Fibroblast of the aortic adventitia (primary cell): ENCODE measurements at regions not wholly inside any gene's neighbourhood (a gene's known extent, or its start where the extent isn't known, plus 50 kb on each side); places are given as distances from the start of the nearest gene placed in this dataset.

Experiments used
- DNase-seq: peaks from one replicate; pipeline ENCODE4 v3.0.0-alpha.2; 2010; ENCODE audit warnings: low read depth
- H3K4me3 ChIP-seq: 2 replicates; pipeline ENCODE4 v1.5.1; 2011; ENCODE audit warnings: low read depth, mild to moderate bottlenecking, control low read depth, low read length, moderate library complexity
- TF ChIP-seq, protein P1 (sequence below): IDR thresholded peaks from 2 replicates; pipeline ENCODE4 v1.5.1; 2011; ENCODE audit warnings: mild to moderate bottlenecking, low read length, control low read depth, inconsistent platforms; ENCODE audit not compliant: insufficient read depth

DNA sequence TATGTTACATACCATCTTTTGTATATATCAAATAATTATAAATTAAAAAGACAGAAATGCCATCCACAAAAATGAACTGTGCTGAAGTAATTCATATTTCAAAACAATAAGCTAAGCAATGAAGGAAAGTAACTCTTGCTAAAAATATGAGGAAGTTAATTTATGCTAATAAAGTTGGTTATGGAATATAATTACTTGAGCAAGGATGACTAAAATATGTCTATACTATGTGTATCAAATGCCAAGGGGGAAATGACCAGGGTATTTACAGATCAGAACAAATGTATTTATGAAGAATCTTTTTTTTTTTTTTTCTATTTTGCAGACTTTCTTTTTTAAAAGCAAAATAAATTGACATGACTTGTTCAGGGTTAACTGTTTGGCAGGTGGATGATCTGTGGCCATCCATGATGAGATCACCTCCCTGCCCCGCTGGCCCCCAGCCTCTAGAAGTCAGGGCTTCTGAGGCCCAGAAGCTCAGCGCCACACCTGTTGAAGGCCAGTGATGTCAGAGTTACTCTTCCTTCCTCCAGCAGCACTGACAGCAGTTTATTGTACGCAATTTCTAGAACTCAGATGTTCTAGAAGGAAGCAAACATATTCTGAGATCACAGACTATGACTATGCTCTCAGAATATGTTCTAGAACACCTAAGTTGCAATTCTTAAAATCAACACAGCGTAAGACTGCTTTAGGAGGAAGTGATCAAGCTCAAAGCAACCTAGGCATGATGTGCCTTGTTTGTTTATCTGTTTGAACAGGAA is 196.1 kb upstream of the KLF14 start:
- no peak overlapping the region for H3K4me3 ChIP-seq
- no peak for DNase-seq
- TF ChIP-seq, protein P1, sequence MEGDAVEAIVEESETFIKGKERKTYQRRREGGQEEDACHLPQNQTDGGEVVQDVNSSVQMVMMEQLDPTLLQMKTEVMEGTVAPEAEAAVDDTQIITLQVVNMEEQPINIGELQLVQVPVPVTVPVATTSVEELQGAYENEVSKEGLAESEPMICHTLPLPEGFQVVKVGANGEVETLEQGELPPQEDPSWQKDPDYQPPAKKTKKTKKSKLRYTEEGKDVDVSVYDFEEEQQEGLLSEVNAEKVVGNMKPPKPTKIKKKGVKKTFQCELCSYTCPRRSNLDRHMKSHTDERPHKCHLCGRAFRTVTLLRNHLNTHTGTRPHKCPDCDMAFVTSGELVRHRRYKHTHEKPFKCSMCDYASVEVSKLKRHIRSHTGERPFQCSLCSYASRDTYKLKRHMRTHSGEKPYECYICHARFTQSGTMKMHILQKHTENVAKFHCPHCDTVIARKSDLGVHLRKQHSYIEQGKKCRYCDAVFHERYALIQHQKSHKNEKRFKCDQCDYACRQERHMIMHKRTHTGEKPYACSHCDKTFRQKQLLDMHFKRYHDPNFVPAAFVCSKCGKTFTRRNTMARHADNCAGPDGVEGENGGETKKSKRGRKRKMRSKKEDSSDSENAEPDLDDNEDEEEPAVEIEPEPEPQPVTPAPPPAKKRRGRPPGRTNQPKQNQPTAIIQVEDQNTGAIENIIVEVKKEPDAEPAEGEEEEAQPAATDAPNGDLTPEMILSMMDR: no peak

DNA sequence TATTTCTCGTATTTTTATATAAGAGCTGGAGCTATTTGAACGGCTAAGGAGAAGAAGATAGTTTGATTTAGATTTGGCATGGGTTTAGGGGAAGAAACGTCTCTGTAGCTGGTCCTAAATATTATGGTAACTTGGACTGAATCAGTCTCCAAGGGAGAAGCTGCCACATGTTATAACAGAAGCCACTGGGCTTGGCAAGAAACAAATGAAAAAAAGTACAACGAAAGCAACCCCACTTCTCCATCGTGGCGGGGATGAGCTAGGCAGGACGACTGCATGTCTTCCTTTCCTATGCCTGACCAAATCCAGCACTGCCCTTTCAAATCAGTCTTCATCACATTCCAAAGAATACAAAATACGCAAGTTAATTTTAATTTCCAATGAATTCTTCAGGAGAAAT is 196.7 kb upstream of the KLF14 start:
- no peak overlapping the region for H3K4me3 ChIP-seq
- no peak for DNase-seq
- TF ChIP-seq, protein P1: no peak

DNA sequence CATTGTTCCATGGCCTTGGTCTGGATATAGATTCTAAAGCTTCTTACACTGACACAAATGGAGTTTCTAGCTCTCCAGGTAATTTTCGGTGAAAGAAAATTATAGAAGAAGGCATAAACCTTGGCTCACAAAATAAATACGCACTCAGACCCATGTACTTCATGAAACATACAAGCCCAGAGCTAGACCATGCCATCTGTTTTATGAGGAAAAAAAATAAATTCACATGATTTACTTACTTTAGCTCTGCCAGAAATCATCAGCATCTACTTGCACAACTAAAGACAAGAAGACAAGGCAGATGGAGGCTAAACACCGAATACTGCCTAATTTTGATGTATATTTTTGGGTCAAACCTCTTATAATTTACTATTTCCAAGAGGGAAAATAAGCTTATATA is 197.4 kb upstream of the KLF14 start:
- H3K4me3 ChIP-seq: no peak overlapping the region
- no peak for DNase-seq
- TF ChIP-seq, protein P1: no peak

DNA sequence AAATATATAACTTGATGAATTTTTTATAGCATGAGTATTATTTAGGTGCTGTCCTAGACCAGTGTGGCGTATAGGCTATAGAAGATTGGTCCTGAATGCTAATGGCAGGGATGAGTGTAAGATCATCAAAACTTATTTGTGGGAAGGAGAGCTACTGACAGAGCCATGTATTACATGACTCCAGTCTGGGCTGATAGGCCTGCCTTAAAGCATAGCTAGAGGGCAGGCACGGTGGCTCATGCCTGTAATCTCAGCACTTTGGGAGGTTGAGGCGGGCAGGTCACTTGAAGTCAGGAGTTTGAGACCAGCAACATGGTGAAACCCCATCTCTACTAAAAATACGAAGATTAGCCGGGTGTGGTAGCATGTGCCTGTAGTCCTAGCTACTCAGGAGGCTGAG is 198.1 kb upstream of the KLF14 start:
- no peak overlapping the region for H3K4me3 ChIP-seq
- no peak for DNase-seq
- TF ChIP-seq, protein P1: no peak

DNA sequence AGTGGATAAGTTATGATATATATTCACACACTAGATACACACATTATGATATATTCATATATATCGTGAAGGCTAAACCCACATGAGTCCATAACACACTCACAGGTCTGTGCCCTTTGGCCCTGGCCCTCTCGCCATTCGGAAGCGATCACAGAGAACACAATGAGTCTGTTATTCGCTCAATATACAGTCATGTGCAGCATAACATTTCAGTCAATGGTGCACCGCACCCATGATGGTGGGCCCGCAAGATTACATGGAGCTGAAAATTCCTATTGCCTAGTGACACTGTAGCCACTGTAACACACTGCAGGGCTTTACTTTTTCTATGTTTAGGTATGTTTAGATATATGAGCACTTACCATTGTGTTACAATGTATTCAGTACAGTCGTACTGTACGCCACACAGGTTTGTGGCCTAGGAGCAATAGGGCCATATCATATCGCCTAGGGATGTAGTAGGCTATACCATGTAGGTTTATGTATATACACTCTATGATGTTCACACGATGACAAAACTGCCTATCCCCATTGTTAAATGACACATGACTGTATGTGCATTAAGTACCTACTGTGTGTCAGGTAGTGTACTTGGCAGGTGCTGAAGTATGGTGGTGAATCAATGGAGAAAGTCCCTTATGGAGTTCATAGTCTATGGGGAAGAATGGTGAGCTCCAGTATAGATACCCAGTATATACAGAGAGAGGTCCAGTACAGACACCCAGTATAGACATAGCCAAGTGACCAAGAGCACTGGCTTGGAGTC is 198.8 kb upstream of the KLF14 start:
- DNase-seq: no peak
- TF ChIP-seq, protein P1: no peak

DNA sequence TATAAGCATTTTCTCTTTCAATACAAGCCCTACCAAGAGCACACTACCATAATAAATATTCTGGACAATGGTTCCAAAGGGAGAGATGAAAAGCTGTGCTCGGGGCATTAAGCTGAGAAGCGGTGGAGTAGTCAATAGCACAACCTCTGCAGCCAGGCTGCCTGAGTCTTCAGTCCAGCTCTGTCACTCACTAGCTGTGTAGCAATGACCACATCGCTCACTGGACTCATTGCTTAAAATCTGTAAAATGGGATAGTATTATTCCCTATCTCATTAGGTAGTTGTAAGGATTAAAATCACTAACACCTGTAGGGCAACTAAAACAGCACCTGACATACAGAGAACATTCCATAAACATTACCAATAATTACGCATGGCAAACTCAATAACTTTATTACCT is 199.9 kb upstream of the KLF14 start:
- no peak for DNase-seq
- TF ChIP-seq, protein P1: no peak
- no peak overlapping the region for H3K4me3 ChIP-seq

More for the DNA sequence above, 198.8 kb upstream of the KLF14 start:
- no peak overlapping the region for H3K4me3 ChIP-seq
